C4-2B (cell line): ENCODE measurements at regions not wholly inside any gene's neighbourhood (a gene's known extent, or its start where the extent isn't known, plus 50 kb on each side); places are given as distances from the start of the nearest gene placed in this dataset.

Experiments used
- ZFX ChIP-seq: fragments of 450-650 bp; IDR thresholded peaks from 2 replicates; pipeline ENCODE4 v1.6.1; 2017
- TF ChIP-seq, protein P1 (sequence below): fragments of 450-650 bp; conservative IDR thresholded peaks from 2 replicates; pipeline ENCODE4 v1.5.1; 2017; ENCODE audit warnings: mild to moderate bottlenecking

DNA sequence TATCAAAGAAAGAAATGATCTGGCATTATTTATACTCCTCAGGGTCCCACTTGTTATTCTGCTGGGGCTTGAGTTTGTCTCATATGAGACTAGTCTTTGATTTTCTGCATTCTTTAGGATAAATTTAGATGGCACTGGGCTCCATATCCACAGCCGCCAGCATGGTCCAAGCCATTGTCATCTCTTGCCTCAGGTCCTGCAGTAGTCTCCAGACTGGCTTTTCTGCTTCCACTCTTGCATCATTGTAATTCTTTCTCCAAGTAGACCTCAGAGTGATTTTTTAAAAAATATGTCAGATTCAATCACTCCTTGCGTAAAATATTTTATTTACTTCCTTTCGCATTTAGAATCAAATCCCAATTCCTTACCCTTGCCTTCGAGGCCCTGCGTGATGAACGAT, 50.4 kb upstream of the ST3GAL6 start:
- TF ChIP-seq, protein P1, sequence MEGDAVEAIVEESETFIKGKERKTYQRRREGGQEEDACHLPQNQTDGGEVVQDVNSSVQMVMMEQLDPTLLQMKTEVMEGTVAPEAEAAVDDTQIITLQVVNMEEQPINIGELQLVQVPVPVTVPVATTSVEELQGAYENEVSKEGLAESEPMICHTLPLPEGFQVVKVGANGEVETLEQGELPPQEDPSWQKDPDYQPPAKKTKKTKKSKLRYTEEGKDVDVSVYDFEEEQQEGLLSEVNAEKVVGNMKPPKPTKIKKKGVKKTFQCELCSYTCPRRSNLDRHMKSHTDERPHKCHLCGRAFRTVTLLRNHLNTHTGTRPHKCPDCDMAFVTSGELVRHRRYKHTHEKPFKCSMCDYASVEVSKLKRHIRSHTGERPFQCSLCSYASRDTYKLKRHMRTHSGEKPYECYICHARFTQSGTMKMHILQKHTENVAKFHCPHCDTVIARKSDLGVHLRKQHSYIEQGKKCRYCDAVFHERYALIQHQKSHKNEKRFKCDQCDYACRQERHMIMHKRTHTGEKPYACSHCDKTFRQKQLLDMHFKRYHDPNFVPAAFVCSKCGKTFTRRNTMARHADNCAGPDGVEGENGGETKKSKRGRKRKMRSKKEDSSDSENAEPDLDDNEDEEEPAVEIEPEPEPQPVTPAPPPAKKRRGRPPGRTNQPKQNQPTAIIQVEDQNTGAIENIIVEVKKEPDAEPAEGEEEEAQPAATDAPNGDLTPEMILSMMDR, result no peak
- no peak for TF ChIP-seq ZFX
